ENCODE measurements at regions not wholly inside any gene's neighbourhood (a gene's known extent, or its start where the extent isn't known, plus 50 kb on each side); places are given as distances from the start of the nearest gene placed in this dataset.

DNA sequence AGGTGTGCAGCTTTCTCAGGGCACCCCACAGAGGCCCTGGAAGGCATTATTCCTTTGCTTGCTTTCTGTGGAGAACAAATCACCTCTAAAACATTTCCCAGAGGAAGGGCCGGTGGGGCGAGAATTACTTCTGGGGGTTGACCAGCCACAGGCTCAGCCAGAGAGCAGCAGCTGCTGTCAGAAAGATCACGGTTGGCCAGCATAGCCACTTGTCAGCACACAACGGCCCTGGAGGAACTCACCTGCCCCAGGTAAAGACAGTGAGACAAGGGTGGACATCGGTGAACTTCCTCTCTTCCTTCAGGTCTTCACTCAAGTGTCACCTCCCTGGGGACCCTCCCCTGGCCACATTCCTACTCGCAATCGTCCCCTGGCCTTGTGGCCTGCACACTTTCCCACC is 69.5 kb upstream of the CLDN14 start:
- TF ChIP-seq NR3C1 (CRISPR knock-in tag; conservative IDR thresholded peaks at IDR 0.05; ENCODE audit: low read depth) (no peak), ESRRA (CRISPR knock-in tag; IDR thresholded peaks at IDR 0.05; ENCODE audit: borderline replicate concordance) (no peak), ZNF317 (CRISPR knock-in tag; IDR thresholded peaks at IDR 0.05; ENCODE audit: borderline replicate concordance, low read depth) (no peak), JAZF1 (CRISPR knock-in tag; IDR thresholded peaks at IDR 0.05) (no peak), SMAD4 (CRISPR knock-in tag; IDR thresholded peaks at IDR 0.05) (no peak), TP53 (CRISPR knock-in tag; IDR thresholded peaks at IDR 0.05) (no peak), ZMAT4 (CRISPR knock-in tag; IDR thresholded peaks at IDR 0.05) (no peak), NFATC4 (CRISPR knock-in tag; IDR thresholded peaks at IDR 0.05) (no peak), STAT6 (CRISPR knock-in tag; conservative IDR thresholded peaks at IDR 0.05; ENCODE audit: low read depth) (no peak), GABPB1 (CRISPR knock-in tag; IDR thresholded peaks at IDR 0.05) (no peak), SMAD3 (CRISPR knock-in tag; IDR thresholded peaks at IDR 0.05; ENCODE audit: borderline replicate concordance) (no peak), USF1 (CRISPR knock-in tag; IDR thresholded peaks at IDR 0.05) (no peak), MYBL2 (CRISPR knock-in tag; IDR thresholded peaks at IDR 0.05) (no peak), CBFB (CRISPR knock-in tag; IDR thresholded peaks at IDR 0.05; ENCODE audit: low read depth) (no peak), CDX4 (CRISPR knock-in tag; IDR thresholded peaks at IDR 0.05; ENCODE audit: borderline replicate concordance) (no peak)
- TF ChIP-seq, protein P1, sequence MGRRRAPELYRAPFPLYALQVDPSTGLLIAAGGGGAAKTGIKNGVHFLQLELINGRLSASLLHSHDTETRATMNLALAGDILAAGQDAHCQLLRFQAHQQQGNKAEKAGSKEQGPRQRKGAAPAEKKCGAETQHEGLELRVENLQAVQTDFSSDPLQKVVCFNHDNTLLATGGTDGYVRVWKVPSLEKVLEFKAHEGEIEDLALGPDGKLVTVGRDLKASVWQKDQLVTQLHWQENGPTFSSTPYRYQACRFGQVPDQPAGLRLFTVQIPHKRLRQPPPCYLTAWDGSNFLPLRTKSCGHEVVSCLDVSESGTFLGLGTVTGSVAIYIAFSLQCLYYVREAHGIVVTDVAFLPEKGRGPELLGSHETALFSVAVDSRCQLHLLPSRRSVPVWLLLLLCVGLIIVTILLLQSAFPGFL (CRISPR knock-in tag; IDR thresholded peaks at IDR 0.05; ENCODE audit: borderline replicate concordance): no peak
- TF ChIP-seq, protein P2, sequence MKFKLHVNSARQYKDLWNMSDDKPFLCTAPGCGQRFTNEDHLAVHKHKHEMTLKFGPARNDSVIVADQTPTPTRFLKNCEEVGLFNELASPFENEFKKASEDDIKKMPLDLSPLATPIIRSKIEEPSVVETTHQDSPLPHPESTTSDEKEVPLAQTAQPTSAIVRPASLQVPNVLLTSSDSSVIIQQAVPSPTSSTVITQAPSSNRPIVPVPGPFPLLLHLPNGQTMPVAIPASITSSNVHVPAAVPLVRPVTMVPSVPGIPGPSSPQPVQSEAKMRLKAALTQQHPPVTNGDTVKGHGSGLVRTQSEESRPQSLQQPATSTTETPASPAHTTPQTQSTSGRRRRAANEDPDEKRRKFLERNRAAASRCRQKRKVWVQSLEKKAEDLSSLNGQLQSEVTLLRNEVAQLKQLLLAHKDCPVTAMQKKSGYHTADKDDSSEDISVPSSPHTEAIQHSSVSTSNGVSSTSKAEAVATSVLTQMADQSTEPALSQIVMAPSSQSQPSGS (CRISPR knock-in tag; IDR thresholded peaks at IDR 0.05; ENCODE audit: borderline replicate concordance, low read depth): no peak
- TF ChIP-seq, protein P3, sequence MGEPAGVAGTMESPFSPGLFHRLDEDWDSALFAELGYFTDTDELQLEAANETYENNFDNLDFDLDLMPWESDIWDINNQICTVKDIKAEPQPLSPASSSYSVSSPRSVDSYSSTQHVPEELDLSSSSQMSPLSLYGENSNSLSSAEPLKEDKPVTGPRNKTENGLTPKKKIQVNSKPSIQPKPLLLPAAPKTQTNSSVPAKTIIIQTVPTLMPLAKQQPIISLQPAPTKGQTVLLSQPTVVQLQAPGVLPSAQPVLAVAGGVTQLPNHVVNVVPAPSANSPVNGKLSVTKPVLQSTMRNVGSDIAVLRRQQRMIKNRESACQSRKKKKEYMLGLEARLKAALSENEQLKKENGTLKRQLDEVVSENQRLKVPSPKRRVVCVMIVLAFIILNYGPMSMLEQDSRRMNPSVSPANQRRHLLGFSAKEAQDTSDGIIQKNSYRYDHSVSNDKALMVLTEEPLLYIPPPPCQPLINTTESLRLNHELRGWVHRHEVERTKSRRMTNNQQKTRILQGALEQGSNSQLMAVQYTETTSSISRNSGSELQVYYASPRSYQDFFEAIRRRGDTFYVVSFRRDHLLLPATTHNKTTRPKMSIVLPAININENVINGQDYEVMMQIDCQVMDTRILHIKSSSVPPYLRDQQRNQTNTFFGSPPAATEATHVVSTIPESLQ (CRISPR knock-in tag; IDR thresholded peaks at IDR 0.05): no peak
- Mint-ChIP-seq H3K27me3 (ENCODE audit: low read depth) (no peaks in the 10 kb centered on the region), H3K4me1 (peaks cover 17% of the 10 kb centered on the region), H3K27ac (no peak overlapping the region), H3K4me3 (no peak overlapping the region), H3K9me3 (no peaks in the 10 kb centered on the region), H3K36me3 (no peaks in the 10 kb centered on the region)
- CTCF ChIA-PET: interaction anchor here (0.8 kb wide), 1 partner anchor 71 kb away, joined by 3 read pairs; no protein-coding TSS in a partner anchor
- DNase-seq (ENCODE audit: low spot score) (no peak), ATAC-seq (no peak)
- POLR2A ChIA-PET: no interaction called here

Data from WTC11 (cell line).